Suppressor macrophage treated with lipopolysaccharide for 1 hour (primary cell): ENCODE measurements at regions not wholly inside any gene's neighbourhood (a gene's known extent, or its start where the extent isn't known, plus 50 kb on each side); places are given as distances from the start of the nearest gene placed in this dataset.

Experiments
- DNase-seq, 3 donors: peaks; one replicate each; pipeline ENCODE4 v3.0.0-alpha.2; 2020 to 2022

DNA sequence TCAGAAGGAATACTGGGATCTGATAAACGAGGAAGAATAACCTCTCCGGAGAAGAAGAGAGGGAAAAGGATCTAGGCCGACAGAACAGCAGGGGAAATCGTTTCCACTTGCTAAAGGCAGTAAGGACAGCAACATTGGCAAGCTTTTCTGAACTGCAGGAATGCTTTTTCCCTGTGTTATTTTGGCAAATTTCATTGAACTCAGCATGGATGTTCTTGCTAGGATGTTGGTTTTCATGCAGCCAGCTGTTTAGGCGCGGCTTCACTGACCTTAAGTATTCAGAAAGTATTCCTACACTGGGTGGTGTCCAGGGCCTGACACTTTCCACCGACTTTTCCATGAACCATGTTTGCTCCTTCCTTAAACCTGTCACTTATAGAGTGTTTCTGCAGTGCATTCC lies 489.7 kb downstream of the CNTN3 start:
- DNase-seq, result no peak

DNA sequence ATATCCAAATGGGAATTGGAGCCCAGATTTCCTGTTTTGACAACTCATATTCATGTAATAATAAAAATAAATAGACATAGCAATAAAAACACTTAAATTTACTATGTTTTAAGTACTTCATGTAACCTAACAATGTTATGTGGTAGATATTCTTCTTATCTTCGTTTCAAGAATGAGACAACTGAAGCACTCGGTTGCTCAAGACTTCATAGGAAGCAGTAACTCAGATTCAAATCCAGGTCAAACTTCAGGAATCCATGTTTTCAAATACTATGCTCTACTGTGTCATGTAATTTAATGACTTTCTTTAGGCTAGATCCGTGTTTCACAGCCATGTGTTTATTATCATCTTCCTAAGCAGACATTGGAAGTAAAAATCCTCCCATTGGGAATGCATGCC lies 492.2 kb downstream of the CNTN3 start:
- no peak for DNase-seq

DNA sequence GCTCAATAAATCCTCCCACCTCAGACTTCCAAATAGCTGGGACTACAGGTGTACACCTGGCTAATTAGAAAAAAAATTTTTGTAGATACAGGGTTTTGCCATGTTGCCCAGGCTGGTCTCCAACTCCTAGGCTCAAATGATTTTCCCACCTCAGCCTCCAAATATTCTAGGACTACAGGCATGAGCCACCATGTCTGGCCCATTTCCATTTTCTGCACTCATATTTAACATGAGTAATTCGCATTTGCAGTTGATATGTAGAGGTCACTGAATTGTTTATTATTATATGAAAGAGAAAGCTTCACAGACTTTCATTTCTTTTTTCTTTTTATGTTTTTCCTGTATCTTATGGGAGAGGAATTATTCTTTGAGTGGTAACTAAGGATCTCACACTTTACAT lies 492.7 kb downstream of the CNTN3 start:
- no peak for DNase-seq

DNA sequence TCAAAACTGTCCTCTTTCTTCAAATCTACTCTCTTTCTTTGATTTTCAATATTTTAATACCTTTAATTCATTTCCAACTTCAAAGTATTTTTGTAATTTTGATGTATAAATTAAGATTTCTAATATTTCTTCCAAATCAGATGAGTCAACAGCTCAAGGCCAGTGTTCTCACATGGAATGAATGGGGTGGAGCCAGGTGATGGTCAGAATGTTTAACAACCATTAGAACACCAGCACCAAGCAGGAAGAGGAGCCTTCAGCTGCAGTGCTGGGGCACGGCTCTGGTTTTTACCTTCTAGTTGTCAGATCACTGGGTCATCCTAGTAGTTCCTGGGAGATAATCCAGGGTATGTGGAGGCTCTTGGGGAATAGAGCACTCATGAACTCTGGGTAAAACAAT lies 494.5 kb upstream of the PDZRN3 start:
- DNase-seq, result no peak

DNA sequence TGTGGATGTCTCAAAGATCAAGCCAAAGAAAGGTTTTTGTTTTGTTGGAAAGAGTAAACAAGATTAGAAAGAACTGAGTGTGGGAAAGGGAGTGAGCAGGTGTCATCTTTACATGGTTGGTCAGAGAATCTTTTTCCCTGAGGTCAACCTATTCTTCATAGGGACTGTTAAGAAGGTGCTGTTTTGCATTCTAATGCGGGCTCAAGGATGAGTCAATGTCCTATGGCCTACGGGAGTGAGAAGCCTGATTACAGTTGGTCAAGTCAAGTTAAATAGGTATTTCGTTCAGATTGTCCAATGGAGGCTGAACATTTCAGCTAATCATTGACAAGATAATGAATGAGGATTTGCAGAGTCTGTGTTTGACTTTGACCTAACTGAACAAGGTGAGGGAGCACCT lies 491.2 kb upstream of the PDZRN3 start:
- no peak for DNase-seq

DNA sequence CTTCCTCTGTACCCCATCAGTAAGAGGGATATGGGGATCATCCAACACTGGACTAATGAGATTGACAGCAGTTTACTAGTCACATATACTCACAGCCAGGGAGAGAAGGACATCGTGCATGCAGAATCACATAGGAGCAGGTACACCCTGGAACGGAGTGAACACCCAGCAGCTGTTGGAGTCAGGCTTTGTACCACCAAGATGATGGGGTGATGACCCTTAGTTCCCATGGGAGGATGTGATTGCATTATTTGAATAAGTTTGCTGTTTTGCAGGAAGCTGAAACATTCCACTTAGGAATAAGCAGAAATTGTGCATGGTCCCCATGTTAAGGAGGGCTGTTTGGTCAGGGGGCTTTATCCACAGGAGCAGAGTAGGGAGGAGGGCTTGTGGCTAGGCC lies 482.7 kb upstream of the PDZRN3 start:
- no peak for DNase-seq

DNA sequence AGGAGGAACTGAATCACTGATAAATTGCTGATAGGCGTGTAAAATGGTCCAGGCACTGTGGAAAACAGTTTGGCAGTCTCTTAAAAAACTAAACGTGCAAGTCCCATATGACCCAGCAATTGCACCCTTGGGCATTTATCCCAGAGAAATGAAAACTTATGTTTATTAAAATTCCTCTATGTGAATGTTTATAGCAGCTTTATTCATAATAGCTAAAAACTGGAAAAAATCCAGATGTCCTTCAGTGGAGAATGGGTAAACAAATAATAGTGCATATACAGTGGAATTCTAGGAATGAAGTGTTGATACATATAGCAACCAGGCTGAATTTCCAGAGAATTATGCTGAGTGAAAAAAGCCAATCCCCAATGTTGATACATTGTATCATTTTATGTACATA lies 482.2 kb upstream of the PDZRN3 start:
- DNase-seq, result no peak

DNA sequence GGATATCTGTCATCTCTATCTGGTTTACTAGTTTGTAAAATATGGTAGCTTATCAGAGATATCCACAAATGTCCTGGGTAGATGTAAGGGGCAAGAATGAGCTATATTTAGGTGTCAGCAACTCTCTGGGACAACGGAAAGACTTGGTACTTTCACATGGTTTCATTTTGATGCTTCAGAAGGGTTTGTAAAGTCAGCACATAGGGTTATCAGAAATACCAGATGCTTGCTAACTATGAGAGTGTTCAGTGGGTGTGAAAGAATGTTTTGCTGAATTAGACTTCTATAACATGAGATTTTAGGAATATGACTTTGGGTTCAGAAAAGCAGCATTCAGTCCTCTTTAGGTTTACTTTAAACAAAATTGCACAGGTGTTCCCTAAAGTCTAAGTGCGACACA lies 466.5 kb upstream of the PDZRN3 start:
- no peak for DNase-seq

DNA sequence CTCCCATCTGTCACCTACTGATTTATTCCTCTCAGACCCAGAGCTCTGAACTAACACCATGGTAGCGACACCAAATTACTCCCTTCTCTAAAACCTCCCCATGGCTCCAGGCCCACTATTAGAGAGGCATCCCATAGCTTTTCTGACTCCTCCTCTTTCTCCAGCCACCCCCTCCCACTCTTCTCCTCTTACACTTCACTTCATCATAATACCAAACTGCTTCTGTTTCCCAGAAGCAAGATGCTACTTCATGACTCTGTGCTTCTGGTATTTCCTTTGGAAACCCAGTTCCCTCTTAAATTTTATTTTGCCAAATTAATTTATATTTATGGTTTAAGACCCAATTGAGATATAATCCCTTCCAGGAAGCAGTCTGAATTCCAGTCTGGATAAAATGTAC lies 465.1 kb upstream of the PDZRN3 start:
- no peak for DNase-seq

DNA sequence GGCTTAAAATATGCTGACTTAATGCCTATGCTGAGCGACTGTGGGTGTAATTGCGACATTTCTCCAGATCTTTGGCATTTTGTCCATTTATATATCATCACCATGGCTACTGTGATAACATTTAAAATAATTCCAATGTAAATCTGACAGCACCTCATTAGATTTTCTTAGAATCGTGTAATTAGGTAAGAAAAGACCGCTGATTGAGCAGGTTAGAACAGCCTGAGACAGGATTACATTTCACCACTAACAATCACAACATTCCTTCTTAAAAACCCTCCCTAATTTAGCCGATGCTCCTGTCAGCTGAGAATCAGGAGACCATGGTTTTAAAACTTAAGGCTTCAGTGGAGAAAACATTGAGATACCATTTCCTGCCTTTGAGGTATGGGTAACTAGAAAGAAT lies 455.3 kb upstream of the PDZRN3 start:
- DNase-seq, result no peak

DNA sequence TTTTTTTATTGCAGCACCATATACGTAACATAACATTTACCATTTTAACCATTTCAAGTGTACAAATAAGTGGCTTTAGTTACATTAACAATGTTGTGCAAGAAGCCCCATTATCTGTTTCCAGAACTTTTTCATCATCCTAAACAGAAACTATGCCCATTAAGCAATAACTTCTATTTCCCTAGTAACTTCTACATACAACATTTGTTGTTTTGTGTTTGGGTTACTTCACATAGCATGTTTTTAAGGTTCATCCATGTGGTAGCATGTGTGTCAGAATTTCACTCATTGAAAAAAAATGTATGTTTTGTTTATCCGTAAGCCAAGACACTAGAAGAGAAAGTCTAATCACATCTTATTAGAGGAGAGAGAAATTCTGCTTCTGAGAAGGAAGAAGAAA lies 450.5 kb upstream of the PDZRN3 start:
- DNase-seq, result no peak

DNA sequence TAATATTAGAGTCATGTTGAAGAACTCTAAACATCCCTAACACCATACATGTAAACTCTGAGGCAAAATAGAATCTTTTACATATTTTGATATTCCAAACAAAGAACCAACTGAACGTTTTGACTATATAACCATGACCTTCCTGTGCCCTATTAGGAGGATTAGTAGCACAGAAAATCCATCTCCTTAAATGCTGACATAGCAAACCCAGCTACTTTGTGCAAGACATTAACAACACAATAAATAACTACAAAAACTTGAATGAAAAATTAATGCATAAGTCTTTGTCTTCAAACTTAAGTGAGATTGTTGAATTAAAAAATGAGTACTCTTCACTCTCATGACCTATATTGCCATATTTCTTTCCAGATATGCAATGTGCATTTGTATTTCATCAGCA lies 450.0 kb upstream of the PDZRN3 start:
- DNase-seq, result no peak

DNA sequence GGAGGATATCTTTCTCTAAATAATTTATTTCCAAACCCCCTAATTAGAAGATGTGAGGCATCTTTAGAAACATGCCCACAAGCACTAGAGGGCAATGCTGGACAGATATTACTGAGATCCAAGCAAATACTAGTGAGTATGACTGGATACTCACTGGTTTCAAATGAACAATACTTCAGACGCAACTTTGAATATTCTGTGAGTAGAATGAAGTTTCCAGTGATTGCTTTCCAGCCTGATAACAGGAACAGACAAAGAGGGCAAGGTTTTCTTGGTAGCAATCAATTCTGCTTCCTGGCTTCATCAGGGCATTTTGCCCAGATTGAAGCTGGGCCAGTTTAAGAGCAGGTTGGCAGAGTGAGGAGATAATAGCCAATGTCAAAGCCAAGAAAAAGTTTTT lies 442.6 kb upstream of the PDZRN3 start:
- no peak for DNase-seq

DNA sequence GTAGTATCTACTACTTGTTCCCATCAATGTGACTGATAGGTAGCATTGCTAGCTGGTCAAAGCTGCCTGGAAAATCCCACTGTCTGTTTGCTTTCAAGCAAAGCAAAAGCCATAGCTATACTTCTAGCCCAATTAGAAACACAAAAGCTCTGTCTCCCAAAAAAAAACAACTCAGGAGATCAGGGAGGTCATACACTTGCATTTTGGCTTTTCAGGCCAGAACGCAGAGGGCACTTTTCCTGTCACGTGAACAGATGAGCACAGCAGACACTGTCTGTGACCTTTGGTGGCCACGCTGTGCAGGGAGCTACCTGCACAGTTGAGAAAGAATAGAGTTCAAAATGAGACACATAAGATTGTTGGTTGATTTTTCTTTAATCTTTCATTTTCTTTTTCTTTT lies 441.7 kb upstream of the PDZRN3 start:
- DNase-seq, result no peak

DNA sequence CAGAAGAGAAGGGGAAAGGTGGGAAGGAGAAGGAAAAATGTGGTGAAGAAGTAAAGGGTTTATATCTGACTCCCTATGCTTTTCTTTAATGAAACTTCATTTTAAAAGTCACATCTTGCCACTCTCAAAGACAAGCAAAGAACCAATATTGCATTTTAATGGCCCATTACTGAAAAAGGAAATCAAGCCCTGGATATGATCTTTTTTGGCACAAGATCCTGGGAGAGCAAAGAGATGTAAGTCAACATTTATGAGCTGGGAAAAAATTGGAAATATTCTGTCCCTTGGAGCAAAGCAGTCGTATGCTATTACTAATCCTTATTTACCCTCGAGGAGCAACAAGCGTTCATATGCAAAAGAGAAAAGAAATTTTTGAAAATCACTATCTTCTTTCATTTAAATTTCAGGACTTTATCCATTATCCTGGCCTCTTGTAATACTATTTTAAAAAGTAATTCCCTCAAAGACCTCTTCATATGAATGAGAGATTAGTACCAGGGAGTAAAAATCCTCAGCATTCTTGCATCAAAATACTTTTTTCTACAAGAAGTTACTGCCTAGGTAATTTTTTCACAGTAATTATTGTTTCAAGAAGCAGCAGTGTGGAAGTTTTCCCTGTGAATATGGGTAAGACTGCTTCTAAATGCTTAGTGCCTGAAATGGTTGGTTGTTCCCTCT lies 435.3 kb upstream of the PDZRN3 start:
- no peak for DNase-seq

DNA sequence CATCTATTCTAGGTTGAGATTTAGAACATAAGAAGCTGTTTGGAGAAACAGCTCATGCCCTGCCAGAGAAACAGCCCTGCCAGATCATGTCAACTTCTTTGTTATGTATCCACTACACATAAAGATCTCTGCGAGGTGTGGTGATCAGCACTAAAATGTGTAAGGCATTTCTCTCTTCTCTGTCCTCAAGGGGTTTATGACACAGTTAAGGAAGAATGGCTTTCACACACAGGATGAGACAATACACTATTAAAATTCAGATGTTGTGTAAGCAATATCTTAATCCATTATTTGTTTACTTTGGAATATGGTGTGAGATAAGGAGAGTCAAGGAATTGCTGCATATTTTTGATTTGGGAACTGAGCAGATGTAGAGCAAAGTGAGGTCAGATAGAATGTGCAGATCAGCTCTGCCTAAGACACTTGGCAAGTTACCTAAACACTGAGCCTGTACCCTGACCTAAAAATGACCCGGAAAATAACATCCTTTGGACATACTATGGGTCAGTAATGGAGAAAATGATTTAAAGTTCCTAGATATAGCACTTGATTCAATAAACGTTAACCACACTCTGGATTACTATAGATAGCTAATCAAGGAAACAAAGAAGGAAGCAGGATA lies 434.7 kb upstream of the PDZRN3 start:
- no peak for DNase-seq

DNA sequence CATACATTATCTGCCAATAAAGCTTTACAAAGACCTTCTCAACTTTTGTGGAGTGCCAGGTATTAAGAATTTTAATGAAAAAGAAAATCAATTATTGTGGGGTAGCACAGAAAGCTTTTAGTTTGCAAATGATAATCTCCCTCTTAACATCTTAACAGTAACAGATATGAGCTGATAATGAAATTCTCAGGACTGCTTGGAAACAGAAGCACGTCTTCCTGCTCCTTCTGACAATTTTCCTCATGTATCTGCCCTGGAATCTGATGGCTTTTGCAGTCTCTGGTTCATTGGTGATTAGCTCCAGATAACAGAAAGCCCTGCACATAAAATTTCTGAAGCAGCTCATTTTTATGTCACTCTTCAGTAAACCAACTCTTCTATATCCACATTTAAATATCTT lies 432.4 kb upstream of the PDZRN3 start:
- no peak for DNase-seq

DNA sequence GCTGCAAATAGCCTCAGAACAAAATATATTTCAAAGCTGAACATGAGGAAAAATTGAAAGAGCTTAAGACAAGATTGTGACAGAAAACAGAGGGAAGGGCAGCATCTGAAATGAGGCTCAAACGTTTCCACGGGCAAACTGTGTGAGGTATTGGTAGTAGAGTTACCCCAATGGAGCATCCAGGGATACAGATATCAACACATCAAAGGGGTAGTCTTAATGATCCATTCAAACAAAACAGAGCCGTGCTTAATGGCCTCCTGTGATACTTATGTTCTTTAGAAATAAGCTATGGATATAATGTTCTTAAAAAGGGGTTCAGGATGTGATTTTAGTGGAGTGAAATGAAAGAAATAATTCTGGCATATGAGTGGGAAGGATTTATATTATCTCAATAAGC lies 430.3 kb upstream of the PDZRN3 start:
- DNase-seq, result no peak

DNA sequence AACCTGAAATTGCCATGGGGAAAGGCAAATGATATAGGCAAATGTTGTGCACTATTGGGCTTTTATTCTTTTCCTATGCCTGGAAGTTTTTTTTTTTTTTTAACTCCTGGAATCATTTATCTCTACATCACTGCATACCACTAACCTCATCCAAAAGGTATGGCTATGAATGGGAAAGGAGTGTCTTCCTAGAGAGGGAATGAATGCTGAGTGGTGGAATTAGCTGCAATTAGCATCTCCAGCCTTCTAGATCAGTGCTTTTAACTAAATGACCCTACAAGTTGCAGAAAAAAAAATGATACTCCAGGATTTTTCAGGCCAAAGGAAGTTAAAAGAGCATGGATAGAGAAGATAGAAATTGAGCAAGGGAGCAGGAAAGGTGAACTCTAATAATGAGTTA lies 429.8 kb upstream of the PDZRN3 start:
- no peak for DNase-seq

DNA sequence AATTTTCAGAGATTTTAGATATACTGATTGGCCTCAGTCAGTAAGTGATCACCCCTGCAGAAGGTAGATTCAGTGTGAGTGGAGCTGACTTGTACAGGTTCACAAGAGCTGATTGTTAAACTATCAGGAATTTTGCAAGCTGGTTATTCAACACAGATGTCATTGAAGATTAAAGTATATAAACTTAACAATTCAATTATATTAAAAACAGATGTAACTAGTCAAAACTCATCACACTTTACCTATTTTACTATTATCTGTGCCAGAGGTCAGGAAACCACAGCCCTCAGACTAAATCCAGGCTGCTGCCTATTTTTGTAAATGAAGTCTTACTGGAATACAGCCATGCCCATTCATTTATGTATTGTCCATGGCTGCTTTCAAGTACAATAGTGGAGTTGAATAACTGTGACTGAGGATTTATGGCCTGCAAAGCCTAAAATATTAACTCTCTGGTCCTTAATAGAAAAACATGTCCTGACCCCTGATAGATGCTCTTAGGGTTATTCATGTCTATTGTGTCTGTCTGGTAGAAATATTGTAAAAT lies 429.3 kb upstream of the PDZRN3 start:
- no peak for DNase-seq

DNA sequence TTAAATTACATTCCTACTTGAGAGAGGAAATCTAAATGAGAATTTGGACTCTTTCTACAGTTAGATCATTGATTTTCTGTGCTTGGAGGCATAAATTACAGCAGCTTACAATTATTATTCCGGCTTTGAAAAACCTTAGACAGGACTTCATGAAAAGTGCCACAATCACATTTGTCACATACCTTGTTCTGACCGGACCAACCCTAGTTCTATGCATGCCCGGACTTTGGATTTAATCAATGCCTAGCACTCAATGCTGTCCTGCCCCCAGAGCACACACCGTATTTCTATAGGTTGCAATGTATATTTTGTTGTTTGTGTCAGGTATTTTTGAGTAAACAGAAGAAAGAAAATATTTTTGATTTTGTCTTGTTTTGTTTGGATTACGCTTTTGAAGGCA lies 424.7 kb upstream of the PDZRN3 start:
- no peak for DNase-seq

DNA sequence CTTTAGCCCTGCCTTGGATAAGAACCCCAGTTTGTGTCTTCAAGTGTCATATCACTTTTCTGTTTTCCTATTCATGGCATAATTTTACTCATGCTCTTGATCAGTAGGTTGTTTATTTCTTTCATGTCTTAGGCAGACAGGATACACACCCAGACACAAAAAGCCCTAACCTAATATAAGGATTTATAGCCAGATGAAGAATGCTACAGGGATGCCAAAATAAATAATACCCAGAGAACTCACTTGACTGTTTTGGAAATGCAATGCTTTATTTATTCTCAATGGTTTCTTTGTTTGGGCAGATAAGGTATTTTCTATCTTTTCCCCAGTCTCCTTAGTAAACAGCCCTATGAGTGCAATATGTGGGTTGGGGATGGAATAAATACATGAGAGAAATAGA lies 424.0 kb upstream of the PDZRN3 start:
- no peak for DNase-seq

DNA sequence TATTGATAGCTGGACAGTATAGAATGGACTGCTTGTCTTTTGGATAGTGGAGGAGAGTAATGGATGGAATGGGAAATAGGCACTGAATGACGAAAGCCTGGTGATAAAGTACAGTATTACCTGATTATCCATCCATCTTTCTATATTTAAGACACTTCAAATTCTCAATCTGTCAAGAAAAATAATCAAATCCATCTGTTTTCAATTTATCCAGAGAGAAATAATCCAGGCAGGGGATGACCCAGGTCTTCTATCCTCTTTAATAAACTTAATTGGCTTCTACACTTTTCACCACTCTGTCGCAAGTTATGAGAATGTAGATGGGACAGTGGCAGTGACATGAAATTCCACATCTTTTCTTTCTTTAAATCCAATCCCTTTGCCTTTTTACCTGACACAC lies 420.3 kb upstream of the PDZRN3 start:
- no peak for DNase-seq

DNA sequence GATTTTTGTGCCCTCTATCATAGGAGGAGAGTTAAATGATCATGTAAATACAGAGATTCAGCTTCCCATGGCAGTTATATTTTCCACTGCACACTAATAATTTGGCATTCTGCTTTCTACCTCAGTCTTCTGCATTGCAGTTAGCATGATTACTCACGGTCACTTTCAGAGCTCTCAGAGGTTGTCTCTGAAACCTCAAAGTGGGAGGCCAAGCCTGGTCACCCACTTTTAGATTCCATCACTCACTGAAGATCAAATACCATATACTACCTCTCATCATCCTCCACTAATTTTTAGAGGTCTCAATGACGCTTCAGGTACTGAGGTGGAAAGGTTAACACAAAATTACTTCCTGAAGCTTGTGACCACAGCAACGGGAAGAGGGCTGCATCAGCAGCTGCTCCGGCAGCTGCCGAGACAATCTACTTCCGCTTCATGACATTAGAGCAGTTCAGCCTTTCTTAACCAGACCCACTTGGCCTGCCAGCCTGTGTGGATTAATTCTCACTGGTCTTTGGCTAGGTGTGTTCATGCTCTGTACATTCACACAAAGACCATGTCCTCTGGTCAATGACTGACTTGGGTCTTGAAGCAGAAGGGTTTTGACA lies 416.4 kb upstream of the PDZRN3 start:
- no peak for DNase-seq

DNA sequence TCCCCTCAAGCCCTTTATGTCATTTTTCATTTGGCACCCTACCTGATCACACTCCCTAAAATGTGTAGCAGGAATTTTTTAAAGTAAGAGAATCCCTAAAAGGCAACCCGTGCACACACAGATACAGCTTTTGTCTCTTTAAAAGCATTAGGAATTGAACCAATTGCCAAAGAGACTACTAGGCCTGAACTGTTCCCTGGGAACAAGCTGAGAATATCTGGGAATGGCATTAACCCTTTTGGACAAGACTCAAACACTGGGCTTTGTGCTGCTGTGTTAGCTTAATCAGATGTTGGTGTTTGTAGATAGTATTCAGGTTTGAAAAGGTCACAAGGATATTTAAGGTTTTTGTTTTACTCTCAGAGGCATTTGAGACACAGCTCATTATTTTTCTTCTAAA lies 414.4 kb upstream of the PDZRN3 start:
- DNase-seq, result no peak
